GM12801 (cell line): ENCODE measurements at regions not wholly inside any gene's neighbourhood (a gene's known extent, or its start where the extent isn't known, plus 50 kb on each side); places are given as distances from the start of the nearest gene placed in this dataset.

Experiments
- CTCF ChIP-seq: IDR thresholded peaks from one replicate; pipeline ENCODE4 v1.5.1; 2011; ENCODE audit warnings: control low read depth; ENCODE audit not compliant: insufficient read length; ENCODE audit errors: extremely low read depth

GRCh38 chr14:85987907-85988306 lies 458.0 kb downstream of the FLRT2 start:
- TF ChIP-seq CTCF, result no peak

GRCh38 chr14:85987292-85987691 lies 457.3 kb downstream of the FLRT2 start:
- no peak for TF ChIP-seq CTCF

GRCh38 chr14:85978582-85979250 lies 448.8 kb downstream of the FLRT2 start:
- TF ChIP-seq CTCF, result no peak

GRCh38 chr14:85974602-85975001 lies 444.7 kb downstream of the FLRT2 start:
- no peak for TF ChIP-seq CTCF

- TF ChIP-seq CTCF, result no peak
These were observed 433.5 kb downstream of the FLRT2 start for GRCh38 chr14:85963486-85963885.

- TF ChIP-seq CTCF, result no peak
These were observed 430.8 kb downstream of the FLRT2 start for GRCh38 chr14:85960756-85961155.

- no peak for TF ChIP-seq CTCF
These were observed 429.1 kb downstream of the FLRT2 start for GRCh38 chr14:85959063-85959462.
